HT-29 (cell line): ENCODE measurements at regions not wholly inside any gene's neighbourhood (a gene's known extent, or its start where the extent isn't known, plus 50 kb on each side); places are given as distances from the start of the nearest gene placed in this dataset.
A peak's percentile ranks its signal among the peaks of the same experiment; 100 is the strongest.
"Not testable (repeated sequence)": the region's sequence is repeated elsewhere in the genome, so short reads cannot be mapped to it uniquely, and the experiment has no call there.

Source experiments
- DNase-seq: peaks from one replicate; pipeline ENCODE4 v3.0.0-alpha.2; 2015; ENCODE audit warnings: low spot score

- DNase-seq = no peak
Measured at GRCh38 chr5:85838781-85839180, 779.0 kb upstream of the COX7C start.

- DNase-seq = no peak
Measured at GRCh38 chr5:85841653-85842052, 776.1 kb upstream of the COX7C start.

- DNase-seq = no peak
Measured at GRCh38 chr5:85843535-85843934, 774.2 kb upstream of the COX7C start.

DNA sequence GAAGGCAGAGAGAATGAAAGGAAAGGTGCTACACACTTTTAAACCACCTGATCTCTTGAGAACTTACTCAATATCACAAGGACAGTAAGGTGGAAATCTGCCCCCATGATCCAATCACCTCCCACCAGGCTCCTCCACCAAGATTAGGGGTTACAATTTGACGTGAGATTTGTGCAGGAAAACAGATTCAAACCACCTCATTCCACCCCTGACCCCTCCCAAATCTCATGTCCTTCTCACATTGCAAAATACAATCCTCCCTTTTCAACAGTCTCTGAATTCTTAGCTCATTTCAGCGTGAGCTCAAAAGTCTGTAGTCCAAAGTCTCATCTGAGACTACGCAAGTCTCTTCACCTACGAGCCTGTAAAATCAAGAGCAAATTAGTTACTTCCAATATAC lies 768.3 kb upstream of the COX7C start:
- DNase-seq = no peak

- no peak for DNase-seq
Measured at GRCh38 chr5:85865296-85865695, 752.4 kb upstream of the COX7C start.

DNA sequence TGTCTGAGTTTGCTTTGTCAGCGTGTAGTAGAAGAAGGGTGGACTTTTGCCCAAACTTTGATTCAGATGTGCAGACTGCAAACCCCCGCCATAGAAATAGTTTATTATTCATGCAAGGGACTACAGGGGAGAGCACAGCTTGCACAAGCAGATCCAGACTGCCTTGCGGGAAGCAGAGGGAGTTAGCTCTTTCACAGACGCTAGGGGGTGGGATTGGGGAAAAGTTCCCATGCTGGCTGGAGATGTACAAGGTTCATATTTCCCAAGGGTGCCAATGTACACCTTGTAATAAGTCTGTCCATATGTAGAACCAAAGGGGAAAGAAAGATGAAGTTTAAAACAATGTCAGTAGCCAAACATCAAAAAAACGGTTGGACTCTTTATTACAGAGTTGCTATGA lies 749.7 kb upstream of the COX7C start:
- no peak for DNase-seq

DNA sequence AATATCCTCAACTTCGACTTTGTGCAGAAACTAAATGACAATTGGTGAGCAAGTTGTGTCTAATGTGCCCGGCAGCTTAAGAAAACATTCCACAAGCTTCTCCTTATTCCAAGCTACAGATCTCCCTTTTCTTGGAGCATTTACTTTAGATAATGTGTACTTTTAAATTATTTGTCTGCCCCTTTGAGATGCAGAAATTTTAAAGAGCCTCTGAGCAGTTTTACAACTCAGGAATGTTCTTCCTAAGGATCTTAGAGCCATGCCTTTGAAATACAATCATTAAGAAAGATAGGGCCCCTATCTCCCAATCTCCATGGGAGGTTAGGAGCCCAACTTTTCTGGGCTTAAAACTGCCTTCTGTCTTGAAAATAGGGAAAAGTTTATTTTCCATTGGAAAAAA lies 723.7 kb upstream of the COX7C start:
- no peak for DNase-seq

DNA sequence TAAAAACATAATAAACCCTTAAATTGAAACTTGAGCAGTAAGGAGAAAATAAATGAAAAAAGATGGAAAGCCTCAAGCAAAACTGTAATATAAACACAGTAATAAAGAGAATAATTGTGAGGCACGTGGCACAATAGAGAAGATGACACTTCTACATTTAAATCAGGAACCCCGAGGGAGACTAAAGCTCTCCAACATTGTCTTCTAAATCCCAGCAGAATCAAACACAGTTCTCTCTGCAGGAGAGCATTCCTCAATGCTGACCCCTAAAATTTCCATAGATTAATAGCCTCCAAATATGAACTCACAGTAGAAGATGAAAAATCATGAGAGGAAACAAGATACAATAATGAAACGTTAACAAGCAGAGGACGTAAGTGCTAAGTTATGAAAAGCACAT lies 721.2 kb upstream of the COX7C start:
- no peak for DNase-seq

DNA sequence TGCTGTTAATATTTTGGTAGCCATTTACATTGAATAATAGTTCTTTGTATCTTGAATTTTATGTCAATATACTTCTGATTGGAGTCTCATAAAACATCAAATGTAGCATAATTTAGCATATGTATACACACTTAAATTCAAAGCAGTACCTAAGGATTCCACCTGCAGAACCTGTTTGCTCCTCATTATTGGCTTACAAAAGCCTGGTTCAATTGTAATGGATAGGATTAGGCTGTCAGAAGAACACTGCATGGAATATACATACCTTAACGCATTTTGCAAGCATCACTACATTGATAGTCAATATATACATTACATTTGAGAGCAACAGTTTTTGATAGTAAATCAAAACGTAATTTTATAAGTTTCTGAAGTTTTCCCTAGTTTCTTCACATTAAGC lies 711.3 kb upstream of the COX7C start:
- no peak for DNase-seq

DNA sequence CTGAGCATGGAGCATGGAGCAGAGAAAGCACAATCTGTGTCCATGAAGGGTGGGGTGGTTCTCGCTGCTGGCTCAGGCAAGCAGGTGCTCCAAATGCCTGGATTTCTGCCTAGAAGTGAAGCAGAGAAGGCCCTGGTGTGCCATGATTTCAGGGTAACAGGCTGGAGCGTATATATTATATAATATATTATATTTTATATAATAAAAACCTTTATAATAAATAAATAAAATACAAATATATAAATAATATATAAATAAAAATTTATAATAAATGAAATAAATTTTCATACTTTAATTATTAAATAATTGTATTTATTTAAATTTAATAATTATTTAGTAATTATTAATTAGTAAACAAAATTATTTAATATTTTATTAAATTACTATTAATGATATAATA lies 707.4 kb upstream of the COX7C start:
- no peak for DNase-seq

GRCh38 chr5:85920984-85921383 lies 696.8 kb upstream of the COX7C start:
- no peak for DNase-seq

DNA sequence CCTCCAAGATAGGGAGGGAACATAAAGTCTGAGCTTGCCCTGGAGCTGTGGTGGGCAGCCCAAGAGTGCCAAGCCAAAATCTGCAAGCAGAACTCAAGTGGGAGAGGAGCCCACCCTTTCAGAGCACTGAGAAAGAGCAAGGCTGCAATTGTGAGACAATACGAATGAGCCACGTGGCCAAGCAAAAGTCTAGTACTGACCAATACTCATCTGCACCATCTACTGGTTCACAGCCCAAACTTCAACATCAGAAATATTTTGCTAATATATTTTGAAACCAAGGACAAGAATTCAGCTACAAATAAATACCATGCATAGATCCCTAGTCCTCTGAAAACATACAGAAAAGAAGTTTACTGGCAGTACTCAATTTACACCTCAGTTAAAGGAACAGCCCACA lies 696.2 kb upstream of the COX7C start:
- DNase-seq = peak; percentile 2

- no peak for DNase-seq
Measured at GRCh38 chr5:85927632-85928031, 690.1 kb upstream of the COX7C start.

DNA sequence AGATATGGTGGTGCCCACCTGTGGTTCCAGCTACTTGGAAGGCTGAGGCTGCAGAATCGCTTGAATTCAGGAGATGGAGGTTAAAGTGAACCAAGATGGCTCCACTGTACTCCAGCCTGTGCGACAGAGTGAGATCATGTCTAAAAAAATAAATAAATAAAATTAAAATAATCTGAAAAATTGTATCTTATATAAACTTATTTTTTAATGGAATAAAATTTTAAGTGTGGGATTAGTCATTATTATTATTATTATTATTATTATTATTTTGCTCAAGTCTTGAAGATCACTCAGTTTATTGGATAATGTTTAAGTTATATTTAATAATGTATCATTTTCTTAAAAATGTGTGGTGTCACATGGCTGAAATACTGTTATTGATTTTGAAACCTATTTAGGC lies 688.0 kb upstream of the COX7C start:
- DNase-seq = no peak

GRCh38 chr5:85931220-85931619 lies 686.5 kb upstream of the COX7C start:
- peak; percentile 1 for DNase-seq

DNA sequence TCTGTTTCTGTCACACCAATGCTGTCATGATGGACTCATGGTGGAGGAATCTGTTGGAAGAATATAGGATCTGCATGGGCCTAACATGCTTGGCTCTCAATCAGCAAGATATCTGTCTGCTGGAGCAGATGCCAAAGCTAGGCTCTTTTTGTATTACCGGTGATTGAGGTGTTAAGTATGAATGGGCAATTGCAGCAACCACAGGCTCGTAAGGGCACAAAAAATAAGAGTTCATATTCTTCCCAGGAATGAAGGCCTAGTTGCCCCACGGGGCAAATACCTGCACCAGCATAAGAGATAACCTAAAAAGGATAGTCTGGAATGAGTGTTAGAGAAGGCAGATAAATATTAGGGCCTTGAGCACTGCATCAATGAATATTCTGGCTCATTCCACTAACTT lies 679.5 kb upstream of the COX7C start:
- DNase-seq = no peak

DNA sequence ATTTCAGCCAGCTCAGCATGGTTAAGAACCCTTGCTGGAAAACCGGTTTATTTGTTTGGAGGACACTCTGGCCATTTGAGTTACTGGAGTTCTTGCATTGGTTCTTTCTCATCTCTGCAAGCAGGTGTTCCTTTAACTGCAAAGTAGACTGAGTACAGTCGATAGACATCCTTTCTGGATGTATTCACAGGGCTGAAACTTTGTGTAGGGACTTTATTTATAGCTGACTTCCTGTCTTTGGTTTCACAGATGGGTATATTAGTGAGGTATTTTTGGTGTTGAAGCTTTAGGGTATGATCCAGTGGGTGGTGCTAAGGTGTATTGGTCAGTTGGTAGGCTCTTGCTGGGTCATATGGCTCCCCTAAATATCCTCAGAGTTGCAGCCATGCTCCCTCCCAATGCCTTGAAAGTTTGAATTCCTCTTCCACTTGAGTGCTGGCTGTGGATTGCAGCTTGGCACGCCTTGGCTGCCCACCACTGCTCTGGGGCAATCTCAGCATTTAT lies 666.0 kb upstream of the COX7C start:
- no peak for DNase-seq

- DNase-seq = no peak
Measured at GRCh38 chr5:85952680-85953079, 665.1 kb upstream of the COX7C start.

- DNase-seq = no peak
Measured at GRCh38 chr5:85967681-85968080, 650.1 kb upstream of the COX7C start.

- no peak for DNase-seq
Measured at GRCh38 chr5:85972539-85972938, 645.2 kb upstream of the COX7C start.

GRCh38 chr5:85985167-85985566 lies 632.6 kb upstream of the COX7C start:
- no peak for DNase-seq

DNA sequence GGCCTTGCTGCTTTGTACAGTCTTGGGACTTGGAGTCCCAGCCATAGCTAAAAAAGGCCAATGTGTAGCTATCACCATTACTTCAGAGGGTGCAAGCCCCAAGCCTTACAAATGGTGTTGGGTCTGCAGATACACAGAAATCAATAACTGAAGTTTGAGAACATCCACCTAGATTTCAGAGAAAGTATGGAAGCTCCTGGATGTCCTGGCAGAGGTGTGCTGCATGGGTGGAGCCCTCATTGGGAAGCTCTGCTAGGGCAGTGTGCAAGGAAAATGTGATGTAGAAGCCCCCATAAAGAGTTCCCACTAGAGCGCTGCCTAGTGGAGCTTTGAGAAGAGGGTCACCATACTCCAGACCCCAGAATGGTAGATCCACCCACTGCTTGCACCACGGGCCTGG lies 626.7 kb upstream of the COX7C start:
- DNase-seq = no peak

DNA sequence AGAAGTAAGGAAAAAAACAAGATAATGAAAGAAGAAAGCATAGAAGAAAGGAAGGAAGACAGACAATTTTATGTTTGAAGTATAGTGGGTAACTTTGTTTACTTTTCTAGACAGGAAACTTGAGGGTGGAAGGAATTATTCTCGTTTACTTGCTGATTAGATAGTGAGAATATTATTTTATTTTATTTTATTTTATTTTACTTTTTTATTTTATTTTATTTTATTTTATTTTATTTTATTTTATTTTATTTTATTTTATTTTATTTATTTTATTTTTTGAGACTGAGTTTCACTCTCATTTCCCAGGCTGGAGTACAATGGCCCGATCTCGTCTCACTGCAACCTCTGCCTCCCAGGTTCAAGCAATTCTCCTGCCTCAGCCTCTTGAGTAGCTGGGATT lies 623.1 kb upstream of the COX7C start:
- DNase-seq = not testable (repeated sequence)

GRCh38 chr5:85998656-85999055 lies 619.1 kb upstream of the COX7C start:
- no peak for DNase-seq

DNA sequence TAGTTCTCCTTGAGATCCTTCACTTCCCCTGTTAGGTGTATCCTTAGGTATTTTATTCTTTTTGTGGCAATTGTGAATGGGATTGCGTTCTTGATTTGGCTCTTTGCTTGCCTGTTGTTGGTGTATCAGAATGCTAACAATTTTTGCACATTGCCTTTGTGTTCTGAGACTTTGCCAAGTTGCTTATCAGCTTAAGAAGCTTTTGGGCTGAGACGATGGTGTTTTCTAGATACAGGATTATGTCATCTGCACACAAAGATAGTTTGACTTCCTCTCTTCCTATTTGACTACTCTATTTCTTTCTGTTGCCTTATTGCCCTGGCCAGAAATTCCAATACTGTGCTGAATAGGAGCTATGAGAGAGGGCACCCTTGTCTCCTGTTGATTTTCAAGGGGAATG lies 609.4 kb upstream of the COX7C start:
- no peak for DNase-seq
